HEK293 (cell line): ENCODE measurements at regions not wholly inside any gene's neighbourhood (a gene's known extent, or its start where the extent isn't known, plus 50 kb on each side); places are given as distances from the start of the nearest gene placed in this dataset.

Experiments used
- HOXA7 ChIP-seq: sonication (generic); formaldehyde crosslinking; IDR thresholded peaks from 2 replicates; pipeline ENCODE4 v1.8.1; 2022; ENCODE audit warnings: missing genetic modification reagents, borderline replicate concordance
- MEIS1 ChIP-seq: sonication (generic); formaldehyde crosslinking; IDR thresholded peaks from 2 replicates; pipeline ENCODE4 v1.8.1; 2022; ENCODE audit warnings: missing genetic modification reagents, mild to moderate bottlenecking, borderline replicate concordance
- PRDM4 ChIP-seq: fragments of 450-650 bp; formaldehyde crosslinking; IDR thresholded peaks from 2 replicates; pipeline ENCODE4 v1.5.1; 2017; ENCODE audit warnings: missing biosample characterization, missing genetic modification characterization
- ZBTB20 ChIP-seq: fragments of 450-650 bp; formaldehyde crosslinking; IDR thresholded peaks from 2 replicates; pipeline ENCODE4 v1.5.1; 2016; ENCODE audit warnings: missing biosample characterization, missing genetic modification characterization
- ZBTB8A ChIP-seq: fragments of 450-650 bp; formaldehyde crosslinking; IDR thresholded peaks from 2 replicates; pipeline ENCODE4 v1.5.1; 2016; ENCODE audit warnings: missing biosample characterization, missing genetic modification characterization
- TF ChIP-seq, protein P1 (sequence below): fragments of 450-650 bp; formaldehyde crosslinking; IDR thresholded peaks from 2 replicates; pipeline ENCODE4 v1.5.1; 2016; ENCODE audit warnings: missing biosample characterization, missing genetic modification characterization
- TF ChIP-seq, protein P2 (sequence below): fragments of 450-650 bp; formaldehyde crosslinking; conservative IDR thresholded peaks from 2 replicates; pipeline ENCODE4 v1.5.1; 2016; ENCODE audit warnings: low read depth, missing biosample characterization, missing genetic modification characterization

DNA sequence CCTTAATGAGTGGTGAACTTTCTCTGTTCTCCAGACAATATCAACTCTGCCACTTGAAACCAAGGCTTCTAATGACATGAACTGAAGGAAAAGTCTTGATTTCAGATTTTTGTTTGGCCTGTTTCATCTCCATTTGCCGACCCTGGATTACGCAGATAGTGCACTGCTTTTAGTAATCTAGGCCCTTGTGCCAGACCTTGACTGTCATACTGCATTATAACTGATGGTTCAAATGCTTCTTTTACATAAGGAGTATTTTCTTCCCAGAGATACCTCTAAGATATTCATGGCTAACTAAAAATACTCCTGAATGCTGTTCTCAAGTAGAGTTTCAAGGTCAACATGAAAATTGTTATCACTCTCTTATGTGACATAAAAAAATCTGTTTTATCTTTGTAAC lies 238.7 kb upstream of the SEMA6A start:
- TF ChIP-seq MEIS1 (CRISPR knock-in tag) (no peak), PRDM4 (tag by site-specific recombination) (no peak), ZBTB8A (no peak), ZBTB20 (tag by site-specific recombination) (no peak), HOXA7 (CRISPR knock-in tag) (no peak)
- TF ChIP-seq, protein P1, sequence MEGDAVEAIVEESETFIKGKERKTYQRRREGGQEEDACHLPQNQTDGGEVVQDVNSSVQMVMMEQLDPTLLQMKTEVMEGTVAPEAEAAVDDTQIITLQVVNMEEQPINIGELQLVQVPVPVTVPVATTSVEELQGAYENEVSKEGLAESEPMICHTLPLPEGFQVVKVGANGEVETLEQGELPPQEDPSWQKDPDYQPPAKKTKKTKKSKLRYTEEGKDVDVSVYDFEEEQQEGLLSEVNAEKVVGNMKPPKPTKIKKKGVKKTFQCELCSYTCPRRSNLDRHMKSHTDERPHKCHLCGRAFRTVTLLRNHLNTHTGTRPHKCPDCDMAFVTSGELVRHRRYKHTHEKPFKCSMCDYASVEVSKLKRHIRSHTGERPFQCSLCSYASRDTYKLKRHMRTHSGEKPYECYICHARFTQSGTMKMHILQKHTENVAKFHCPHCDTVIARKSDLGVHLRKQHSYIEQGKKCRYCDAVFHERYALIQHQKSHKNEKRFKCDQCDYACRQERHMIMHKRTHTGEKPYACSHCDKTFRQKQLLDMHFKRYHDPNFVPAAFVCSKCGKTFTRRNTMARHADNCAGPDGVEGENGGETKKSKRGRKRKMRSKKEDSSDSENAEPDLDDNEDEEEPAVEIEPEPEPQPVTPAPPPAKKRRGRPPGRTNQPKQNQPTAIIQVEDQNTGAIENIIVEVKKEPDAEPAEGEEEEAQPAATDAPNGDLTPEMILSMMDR (tag by site-specific recombination): no peak
- TF ChIP-seq, protein P2, sequence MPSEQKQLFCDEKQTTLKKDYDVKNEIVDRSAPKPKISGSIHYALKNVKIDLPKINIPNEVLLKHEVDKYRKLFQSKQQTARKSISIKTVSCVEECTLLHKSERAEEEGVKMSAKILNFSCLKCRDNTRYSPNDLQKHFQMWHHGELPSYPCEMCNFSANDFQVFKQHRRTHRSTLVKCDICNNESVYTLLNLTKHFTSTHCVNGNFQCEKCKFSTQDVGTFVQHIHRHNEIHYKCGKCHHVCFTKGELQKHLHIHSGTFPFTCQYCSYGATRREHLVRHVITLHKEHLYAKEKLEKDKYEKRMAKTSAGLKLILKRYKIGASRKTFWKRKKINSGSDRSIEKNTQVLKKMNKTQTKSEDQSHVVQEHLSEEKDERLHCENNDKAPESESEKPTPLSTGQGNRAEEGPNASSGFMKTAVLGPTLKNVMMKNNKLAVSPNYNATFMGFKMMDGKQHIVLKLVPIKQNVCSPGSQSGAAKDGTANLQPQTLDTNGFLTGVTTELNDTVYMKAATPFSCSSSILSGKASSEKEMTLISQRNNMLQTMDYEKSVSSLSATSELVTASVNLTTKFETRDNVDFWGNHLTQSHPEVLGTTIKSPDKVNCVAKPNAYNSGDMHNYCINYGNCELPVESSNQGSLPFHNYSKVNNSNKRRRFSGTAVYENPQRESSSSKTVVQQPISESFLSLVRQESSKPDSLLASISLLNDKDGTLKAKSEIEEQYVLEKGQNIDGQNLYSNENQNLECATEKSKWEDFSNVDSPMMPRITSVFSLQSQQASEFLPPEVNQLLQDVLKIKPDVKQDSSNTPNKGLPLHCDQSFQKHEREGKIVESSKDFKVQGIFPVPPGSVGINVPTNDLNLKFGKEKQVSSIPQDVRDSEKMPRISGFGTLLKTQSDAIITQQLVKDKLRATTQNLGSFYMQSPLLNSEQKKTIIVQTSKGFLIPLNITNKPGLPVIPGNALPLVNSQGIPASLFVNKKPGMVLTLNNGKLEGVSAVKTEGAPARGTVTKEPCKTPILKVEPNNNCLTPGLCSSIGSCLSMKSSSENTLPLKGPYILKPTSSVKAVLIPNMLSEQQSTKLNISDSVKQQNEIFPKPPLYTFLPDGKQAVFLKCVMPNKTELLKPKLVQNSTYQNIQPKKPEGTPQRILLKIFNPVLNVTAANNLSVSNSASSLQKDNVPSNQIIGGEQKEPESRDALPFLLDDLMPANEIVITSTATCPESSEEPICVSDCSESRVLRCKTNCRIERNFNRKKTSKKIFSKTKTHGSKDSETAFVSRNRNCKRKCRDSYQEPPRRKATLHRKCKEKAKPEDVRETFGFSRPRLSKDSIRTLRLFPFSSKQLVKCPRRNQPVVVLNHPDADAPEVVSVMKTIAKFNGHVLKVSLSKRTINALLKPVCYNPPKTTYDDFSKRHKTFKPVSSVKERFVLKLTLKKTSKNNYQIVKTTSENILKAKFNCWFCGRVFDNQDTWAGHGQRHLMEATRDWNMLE (tag by site-specific recombination): no peak
